Bronchial epithelial cell (primary cell): ENCODE measurements at regions not wholly inside any gene's neighbourhood (a gene's known extent, or its start where the extent isn't known, plus 50 kb on each side); places are given as distances from the start of the nearest gene placed in this dataset.

Experiments
- DNase-seq: peaks from one replicate; pipeline ENCODE4 v3.0.0-alpha.2; 2010; ENCODE audit warnings: low read depth
- FAIRE-seq: peaks from 2 replicates; lab custom pipeline; 2011; peaks lifted over from hg19 to GRCh38; lab: Jason Lieb, UNC
- H3K27me3 ChIP-seq: 2 replicates; pipeline ENCODE4 v1.5.1; 2011; ENCODE audit warnings: low read length; ENCODE audit not compliant: control insufficient read depth, insufficient read depth
- H3K36me3 ChIP-seq: 2 replicates; pipeline ENCODE4 v1.5.1; 2011; ENCODE audit warnings: low read length; ENCODE audit not compliant: control insufficient read depth, insufficient read depth
- H3K4me3 ChIP-seq: 2 replicates; pipeline ENCODE4 v1.5.1; 2011; ENCODE audit warnings: mild to moderate bottlenecking, low read depth, low read length, control low read depth
- CTCF ChIP-seq: IDR thresholded peaks from 2 replicates; pipeline ENCODE4 v1.5.1; 2011; ENCODE audit warnings: mild to moderate bottlenecking, moderate library complexity, low read length, control low read depth, inconsistent platforms; ENCODE audit not compliant: insufficient read depth, severe bottlenecking

DNA sequence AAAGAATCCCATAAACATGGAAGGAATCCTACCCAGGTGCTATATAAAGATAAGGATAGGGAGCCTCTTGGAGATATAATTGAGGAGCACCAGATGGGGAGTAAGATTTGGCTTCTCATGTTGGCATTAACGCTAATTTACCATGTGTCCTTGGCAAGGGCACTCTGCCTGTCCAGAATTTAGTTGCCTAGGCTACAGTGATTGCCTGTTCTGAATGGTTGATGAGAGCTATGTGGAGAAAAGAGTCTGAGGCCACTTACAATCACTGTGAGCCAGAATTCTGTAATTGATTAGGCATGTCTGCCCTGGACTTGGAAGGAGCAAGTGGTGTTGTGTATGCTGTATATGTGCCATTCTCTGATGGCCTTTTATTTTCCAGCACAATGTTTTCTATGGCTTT lies 1101.2 kb upstream of the RBFOX1 start:
- no peak for DNase-seq
- no peak overlapping the region for H3K4me3 ChIP-seq
- FAIRE-seq = no peak
- H3K36me3 ChIP-seq = no peaks in the 10 kb centered on the region
- no peaks in the 10 kb centered on the region for H3K27me3 ChIP-seq
- TF ChIP-seq CTCF = no peak

DNA sequence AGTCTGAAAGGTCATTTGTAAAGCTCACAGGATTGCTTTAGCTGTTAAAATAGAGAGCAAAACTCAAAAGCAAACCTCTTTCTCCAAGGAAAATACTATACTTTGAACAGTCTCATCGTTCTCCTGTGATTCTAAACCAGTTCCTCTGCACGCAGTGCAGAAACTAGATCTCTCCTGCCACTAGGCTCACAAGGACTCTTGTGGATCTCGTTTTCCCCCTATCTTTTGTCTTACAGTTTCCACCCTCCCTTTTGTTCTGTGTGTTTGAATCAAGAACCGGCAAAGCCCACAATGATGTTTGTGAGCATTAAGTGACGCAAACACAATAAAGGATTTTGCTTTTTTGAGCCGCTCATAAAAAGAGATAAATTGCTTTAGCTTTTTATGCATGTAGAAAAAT lies 1103.5 kb upstream of the RBFOX1 start:
- no peak overlapping the region for H3K4me3 ChIP-seq
- DNase-seq (no peak), FAIRE-seq (no peak)
- H3K36me3 ChIP-seq = no peaks in the 10 kb centered on the region
- TF ChIP-seq CTCF = no peak
- no peaks in the 10 kb centered on the region for H3K27me3 ChIP-seq

- no peak for TF ChIP-seq CTCF
- FAIRE-seq = no peak
- DNase-seq = no peak
Observed at GRCh38 chr16:6218855-6219254, 1113.8 kb upstream of the RBFOX1 start.

DNA sequence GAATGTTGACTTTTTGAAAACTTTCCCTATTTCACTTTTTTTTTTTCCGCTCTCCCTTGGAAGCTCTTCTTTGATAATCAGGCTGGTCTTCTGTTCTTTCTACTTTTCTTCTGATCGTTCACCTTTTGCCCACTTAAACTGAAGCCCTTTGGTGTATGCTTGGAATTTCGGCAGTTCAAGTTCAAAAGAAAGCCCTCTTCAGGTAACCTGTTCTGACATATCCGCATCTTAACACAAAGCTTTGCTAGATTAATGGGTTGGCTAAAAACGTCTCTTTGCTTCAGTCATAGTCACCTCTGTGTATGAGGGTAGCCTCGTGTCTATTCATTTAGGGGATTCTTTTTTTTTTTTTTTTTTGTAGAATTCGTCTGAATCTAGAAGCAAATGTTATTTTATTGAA lies 1115.8 kb upstream of the RBFOX1 start:
- H3K27me3 ChIP-seq = no peaks in the 10 kb centered on the region
- no peaks in the 10 kb centered on the region for H3K36me3 ChIP-seq
- no peak for TF ChIP-seq CTCF
- FAIRE-seq (no peak), DNase-seq (no peak)
- H3K4me3 ChIP-seq = no peak overlapping the region

More at GRCh38 chr16:6218855-6219254, 1113.8 kb upstream of the RBFOX1 start:
- Histone ChIP-seq H3K36me3 (no peaks in the 10 kb centered on the region), H3K27me3 (no peaks in the 10 kb centered on the region), H3K4me3 (no peak overlapping the region)

DNA sequence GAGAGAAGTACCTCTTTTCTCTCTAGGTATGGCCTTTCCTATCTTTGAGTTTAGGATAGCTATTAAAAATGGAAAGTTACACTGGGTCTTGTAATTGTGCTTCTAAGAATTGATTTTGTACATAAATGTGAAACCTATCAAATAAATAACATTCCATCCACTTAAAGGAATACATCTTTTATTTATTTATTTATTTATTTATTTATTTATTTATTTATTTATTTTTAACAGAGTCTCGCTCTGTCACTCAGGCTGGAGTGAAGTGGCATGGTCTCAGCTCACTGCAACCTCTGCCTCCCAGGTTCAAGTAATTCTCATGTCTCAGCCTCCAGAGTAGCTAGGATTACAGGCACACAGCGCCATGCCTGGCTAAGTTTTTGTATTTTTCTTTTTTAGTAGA lies 1114.0 kb upstream of the EEF2KMT start:
- FAIRE-seq = no peak
- TF ChIP-seq CTCF = no peak

GRCh38 chr16:6209355-6209930 lies 1111.8 kb upstream of the EEF2KMT start:
- Histone ChIP-seq H3K4me3 (no peak overlapping the region), H3K36me3 (no peaks in the 10 kb centered on the region), H3K27me3 (no peaks in the 10 kb centered on the region)
- FAIRE-seq (no peak), DNase-seq (no peak)
- no peak for TF ChIP-seq CTCF

More for the DNA sequence above, 1114.0 kb upstream of the EEF2KMT start:
- DNase-seq = no peak
- no peak overlapping the region for H3K4me3 ChIP-seq
- no peaks in the 10 kb centered on the region for H3K27me3 ChIP-seq
- H3K36me3 ChIP-seq = no peaks in the 10 kb centered on the region
